ENCODE measurements at regions not wholly inside any gene's neighbourhood (a gene's known extent, or its start where the extent isn't known, plus 50 kb on each side); places are given as distances from the start of the nearest gene placed in this dataset.

GRCh38 chr2:30048636-30049175 is 98.1 kb upstream of the YPEL5 start:
- no peak for DNase-seq (ENCODE audit: low read depth in 2 of 2)

DNA sequence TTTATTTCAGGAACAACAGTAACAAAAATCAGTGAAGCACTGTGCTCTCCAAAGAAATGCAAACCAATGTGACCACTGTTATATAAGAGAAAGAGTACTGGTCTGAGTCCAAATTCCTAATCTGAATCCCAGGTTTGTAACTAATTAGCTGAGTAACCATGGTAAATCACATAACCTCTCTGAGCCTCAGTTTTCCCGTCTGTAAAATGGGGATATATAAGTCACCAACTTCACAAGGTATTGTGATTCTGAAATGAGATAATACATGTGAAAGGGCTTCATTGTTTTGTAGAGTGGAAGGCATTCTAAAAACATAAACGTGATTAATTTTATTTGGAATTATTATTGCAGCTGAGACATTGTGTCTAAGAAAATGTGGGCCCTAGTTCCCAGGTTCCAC is 91.3 kb upstream of the YPEL5 start:
- DNase-seq (ENCODE audit: low read depth in 2 of 2), result no peak

DNA sequence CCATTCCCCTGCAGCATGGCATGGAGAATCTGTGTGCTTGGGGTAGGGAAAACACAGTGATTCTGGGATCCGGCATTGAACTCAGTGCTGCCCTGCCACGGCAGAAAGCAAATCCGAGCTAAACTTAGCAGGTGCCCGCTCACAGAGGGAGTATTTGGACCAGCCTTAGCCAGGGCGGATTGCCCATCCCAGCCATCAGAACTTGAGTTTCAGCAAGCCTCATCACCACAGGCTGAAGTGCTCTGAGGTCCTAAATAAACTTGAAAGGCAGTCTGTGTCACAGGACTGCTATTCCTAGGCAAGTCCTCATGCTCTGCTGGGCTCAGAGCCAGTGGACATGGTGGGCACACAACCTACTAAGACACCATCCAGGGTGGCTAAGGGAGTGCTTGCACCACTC is 86.2 kb upstream of the YPEL5 start:
- DNase-seq (ENCODE audit: low read depth in 2 of 2), result no peak

GRCh38 chr2:30068067-30068466 is 78.7 kb upstream of the YPEL5 start:
- no peak for DNase-seq (ENCODE audit: low read depth in 2 of 2)

GRCh38 chr2:30072250-30072842 is 74.5 kb upstream of the YPEL5 start:
- DNase-seq (ENCODE audit: low read depth in 2 of 2), result peak; percentile 24 to 25

GRCh38 chr2:30073523-30073922 is 73.3 kb upstream of the YPEL5 start:
- DNase-seq (ENCODE audit: low read depth in 2 of 2), result no peak

- no peak for DNase-seq (ENCODE audit: low read depth in 2 of 2)
Observed at GRCh38 chr2:30074023-30074422, 72.8 kb upstream of the YPEL5 start.

- no peak for DNase-seq (ENCODE audit: low read depth in 2 of 2)
Observed at GRCh38 chr2:30078521-30078920, 68.3 kb upstream of the YPEL5 start.

DNA sequence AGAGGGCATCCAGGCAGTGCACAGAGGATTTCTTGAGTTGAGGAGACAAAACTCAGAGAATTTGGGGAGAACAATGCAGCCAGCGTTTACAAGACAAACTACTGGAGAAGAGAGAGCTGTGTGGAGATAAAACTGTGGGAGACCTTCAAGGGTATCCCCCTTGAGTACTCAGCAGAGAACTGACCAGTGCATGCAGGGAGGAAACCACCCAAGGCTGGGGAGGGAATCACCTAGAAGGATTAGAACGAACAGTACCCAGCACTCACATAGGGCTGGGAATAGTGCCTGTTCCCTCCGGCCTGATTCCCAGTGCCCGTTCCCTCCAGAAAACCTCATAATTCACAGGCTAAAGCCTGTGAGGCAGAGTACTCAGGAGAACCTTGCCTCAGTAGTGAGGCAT is 61.9 kb upstream of the YPEL5 start:
- DNase-seq (ENCODE audit: low read depth in 2 of 2), result no peak

DNA sequence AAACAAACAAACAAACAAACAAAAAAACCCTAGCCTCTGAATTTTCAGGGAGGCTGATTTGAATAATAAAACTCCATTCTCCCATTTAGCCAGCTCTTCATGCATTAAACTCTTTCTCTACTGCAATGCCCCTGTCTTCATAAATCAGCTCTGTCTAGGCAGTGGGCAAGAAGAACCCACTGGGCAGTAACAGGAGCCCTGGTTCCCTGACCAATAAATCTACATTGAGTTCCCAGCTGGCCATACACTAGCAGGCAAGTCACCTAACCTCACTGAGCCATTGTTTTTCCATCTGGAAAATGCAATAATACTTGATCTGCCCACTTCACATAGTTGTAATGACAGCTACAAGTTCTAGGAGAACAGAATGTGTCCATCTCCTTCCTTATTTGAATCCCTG is 57.6 kb upstream of the YPEL5 start:
- DNase-seq (ENCODE audit: low read depth in 2 of 2), result no peak

DNA sequence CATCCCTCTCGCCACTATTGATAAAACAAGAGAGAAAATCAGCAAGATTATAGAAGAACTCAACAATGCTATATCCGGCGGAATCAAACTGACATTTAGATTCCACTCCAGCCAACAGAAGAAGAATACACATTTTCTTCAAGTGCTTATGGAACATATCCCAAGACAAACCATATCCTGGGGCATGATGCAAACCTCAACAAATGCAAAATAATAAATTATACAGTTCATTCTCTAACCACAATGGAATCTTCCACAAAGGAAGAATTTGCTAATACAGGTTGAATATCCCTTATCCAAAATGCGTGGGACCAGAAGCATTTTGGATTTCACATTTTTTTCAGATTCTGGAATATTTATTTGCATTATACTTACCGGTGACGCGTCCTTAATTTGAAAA is 51.4 kb upstream of the YPEL5 start:
- no peak for DNase-seq (ENCODE audit: low read depth in 2 of 2)

- no peak for DNase-seq (ENCODE audit: low read depth in 2 of 2)
Observed at GRCh38 chr2:30096451-30096850, 50.4 kb upstream of the YPEL5 start.
